ENCODE measurements at regions not wholly inside any gene's neighbourhood (a gene's known extent, or its start where the extent isn't known, plus 50 kb on each side); places are given as distances from the start of the nearest gene placed in this dataset.

- no peaks in the 10 kb centered on the region for H3K9me3 ChIP-seq
- no peak overlapping the region for H3K4me3 ChIP-seq (ENCODE audit: low read depth in 2 of 2, low read length in 1 of 2)
- no peak for DNase-seq
- no peaks in the 10 kb centered on the region for H4K20me1 ChIP-seq (ENCODE audit: insufficient read depth)
- no peak overlapping the region for H2AFZ ChIP-seq (ENCODE audit: low read depth)
- TF ChIP-seq POLR2AphosphoS5 (IDR thresholded peaks at IDR 0.05; ENCODE audit: low read depth, low read length): no peak
- TF ChIP-seq RXRA (IDR thresholded peaks at IDR 0.05; ENCODE audit: borderline replicate concordance, low read depth): no peak
- TF ChIP-seq MAX (IDR thresholded peaks at IDR 0.05; ENCODE audit: low read depth): no peak
- TF ChIP-seq TEAD4 (IDR thresholded peaks at IDR 0.05; ENCODE audit: borderline replicate concordance, insufficient read depth): no peak
- TF ChIP-seq EP300 (IDR thresholded peaks at IDR 0.05; ENCODE audit: borderline replicate concordance in 1 of 2, low read depth in 1 of 2, low read length in 1 of 2): no peak
- no peak for TF ChIP-seq USF1 (IDR thresholded peaks at IDR 0.05; ENCODE audit: borderline replicate concordance, low read depth)
- TF ChIP-seq GABPA (IDR thresholded peaks at IDR 0.05; ENCODE audit: low read depth): no peak
- TF ChIP-seq TAF1 (IDR thresholded peaks at IDR 0.05; ENCODE audit: borderline replicate concordance, low read depth, low read length): no peak
- TF ChIP-seq MEF2A (IDR thresholded peaks at IDR 0.05; ENCODE audit: borderline replicate concordance, low read depth): no peak
- no peak for TF ChIP-seq REST (IDR thresholded peaks at IDR 0.05; ENCODE audit: low read depth, low read length)
- TF ChIP-seq IRF3 (IDR thresholded peaks at IDR 0.05; ENCODE audit: low read depth, low read length): no peak
- TF ChIP-seq FOXM1 (IDR thresholded peaks at IDR 0.05; ENCODE audit: low read depth): no peak
- no peak for TF ChIP-seq GATA2 (CRISPR knock-in tag; IDR thresholded peaks at IDR 0.05)
- no peak for TF ChIP-seq RFX5 (IDR thresholded peaks at IDR 0.05; ENCODE audit: low read length)
- no peak for TF ChIP-seq RCOR1 (IDR thresholded peaks at IDR 0.05; ENCODE audit: low read length)
- no peak for TF ChIP-seq ZBTB33 (IDR thresholded peaks at IDR 0.05; ENCODE audit: borderline replicate concordance, low read depth)
- no peak for TF ChIP-seq EZH2phosphoT487 (IDR thresholded peaks at IDR 0.05; ENCODE audit: borderline replicate concordance, low read depth)
- H3K27ac ChIP-seq (ENCODE audit: low read depth in 2 of 2, low read length in 1 of 2): no peak overlapping the region
- no peaks in the 10 kb centered on the region for H3K27me3 ChIP-seq (ENCODE audit: insufficient read depth)
- POLR2A ChIA-PET: no interaction called here
- H3K79me2 ChIP-seq (ENCODE audit: insufficient read depth): no peaks in the 10 kb centered on the region
- H3K9ac ChIP-seq: no peak overlapping the region
- H3F3A ChIP-seq (replicated peaks; ENCODE audit: insufficient read depth): no peaks in the 10 kb centered on the region
- no peak overlapping the region for H3K4me2 ChIP-seq
- CTCF ChIA-PET: no interaction called here
- H3K9me2 ChIP-seq: no peaks in the 10 kb centered on the region
- H3K36me3 ChIP-seq (replicated peaks in 1 of 2; ENCODE audit: control insufficient read depth in 1 of 2, insufficient read depth in 2 of 2, low read length in 1 of 2): no peaks in the 10 kb centered on the region
- H3K4me1 ChIP-seq (ENCODE audit: control insufficient read depth in 1 of 2, insufficient read depth in 2 of 2, low read depth in 1 of 2, low read length in 1 of 2): no peaks in the 10 kb centered on the region
Measured at GRCh38 chr3:18290157-18290556, 135.0 kb downstream of the SATB1 start.

Data from SK-N-SH (cell line).